ENCODE measurements at regions not wholly inside any gene's neighbourhood (a gene's known extent, or its start where the extent isn't known, plus 50 kb on each side); places are given as distances from the start of the nearest gene placed in this dataset.

GRCh38 chr13:104705031-104705750 lies 1639.0 kb upstream of the SLC10A2 start:
- no peak for DNase-seq (ENCODE audit: low read depth, low spot score)
- in situ Hi-C loops (cut with HindIII; ENCODE audit: low sequenced_read_pairs): no loop called here
- TF ChIP-seq, protein P1, sequence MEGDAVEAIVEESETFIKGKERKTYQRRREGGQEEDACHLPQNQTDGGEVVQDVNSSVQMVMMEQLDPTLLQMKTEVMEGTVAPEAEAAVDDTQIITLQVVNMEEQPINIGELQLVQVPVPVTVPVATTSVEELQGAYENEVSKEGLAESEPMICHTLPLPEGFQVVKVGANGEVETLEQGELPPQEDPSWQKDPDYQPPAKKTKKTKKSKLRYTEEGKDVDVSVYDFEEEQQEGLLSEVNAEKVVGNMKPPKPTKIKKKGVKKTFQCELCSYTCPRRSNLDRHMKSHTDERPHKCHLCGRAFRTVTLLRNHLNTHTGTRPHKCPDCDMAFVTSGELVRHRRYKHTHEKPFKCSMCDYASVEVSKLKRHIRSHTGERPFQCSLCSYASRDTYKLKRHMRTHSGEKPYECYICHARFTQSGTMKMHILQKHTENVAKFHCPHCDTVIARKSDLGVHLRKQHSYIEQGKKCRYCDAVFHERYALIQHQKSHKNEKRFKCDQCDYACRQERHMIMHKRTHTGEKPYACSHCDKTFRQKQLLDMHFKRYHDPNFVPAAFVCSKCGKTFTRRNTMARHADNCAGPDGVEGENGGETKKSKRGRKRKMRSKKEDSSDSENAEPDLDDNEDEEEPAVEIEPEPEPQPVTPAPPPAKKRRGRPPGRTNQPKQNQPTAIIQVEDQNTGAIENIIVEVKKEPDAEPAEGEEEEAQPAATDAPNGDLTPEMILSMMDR (IDR thresholded peaks at IDR 0.05; ENCODE audit: low read depth, low read length): no peak
- no peak overlapping the region for H3K4me3 ChIP-seq (ENCODE audit: low read depth, low read length)

DNA sequence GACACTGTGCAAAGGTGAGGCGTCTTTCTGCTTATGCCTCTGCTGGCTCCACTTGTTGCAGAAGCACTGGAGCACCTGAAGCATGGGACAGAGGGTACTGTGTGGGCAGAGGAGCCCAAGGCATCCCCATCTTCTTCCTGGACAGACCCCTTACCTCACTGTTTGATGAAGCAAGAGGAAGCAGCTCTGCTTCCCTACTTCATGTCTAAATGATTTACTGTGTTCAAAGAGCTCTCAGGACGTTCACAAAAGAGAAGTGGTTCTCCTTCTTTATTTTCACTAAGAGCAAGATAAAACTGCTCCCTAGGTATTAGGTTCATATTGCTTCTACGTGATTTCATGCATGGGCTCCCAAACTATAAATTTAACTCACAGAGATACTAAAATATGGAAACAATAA lies 1635.4 kb upstream of the SLC10A2 start:
- TF ChIP-seq, protein P1 (IDR thresholded peaks at IDR 0.05; ENCODE audit: low read depth, low read length): no peak
- no peak for DNase-seq (ENCODE audit: low read depth, low spot score)
- H3K4me3 ChIP-seq (ENCODE audit: low read depth, low read length): no peak overlapping the region
- in situ Hi-C loops (cut with HindIII; ENCODE audit: low sequenced_read_pairs): no loop called here

- TF ChIP-seq, protein P1 (IDR thresholded peaks at IDR 0.05; ENCODE audit: low read depth, low read length): no peak
Measured at GRCh38 chr13:104694397-104694796, 1628.2 kb upstream of the SLC10A2 start.

GRCh38 chr13:104693126-104693525 lies 1626.9 kb upstream of the SLC10A2 start:
- TF ChIP-seq, protein P1 (IDR thresholded peaks at IDR 0.05; ENCODE audit: low read depth, low read length): no peak
- in situ Hi-C loops (cut with HindIII; ENCODE audit: low sequenced_read_pairs): no loop called here
- H3K4me3 ChIP-seq (ENCODE audit: low read depth, low read length): no peak overlapping the region
- no peak for DNase-seq (ENCODE audit: low read depth, low spot score)

More at GRCh38 chr13:104694397-104694796, 1628.2 kb upstream of the SLC10A2 start:
- in situ Hi-C loops (cut with HindIII; ENCODE audit: low sequenced_read_pairs): no loop called here
- no peak for DNase-seq (ENCODE audit: low read depth, low spot score)
- no peak overlapping the region for H3K4me3 ChIP-seq (ENCODE audit: low read depth, low read length)

DNA sequence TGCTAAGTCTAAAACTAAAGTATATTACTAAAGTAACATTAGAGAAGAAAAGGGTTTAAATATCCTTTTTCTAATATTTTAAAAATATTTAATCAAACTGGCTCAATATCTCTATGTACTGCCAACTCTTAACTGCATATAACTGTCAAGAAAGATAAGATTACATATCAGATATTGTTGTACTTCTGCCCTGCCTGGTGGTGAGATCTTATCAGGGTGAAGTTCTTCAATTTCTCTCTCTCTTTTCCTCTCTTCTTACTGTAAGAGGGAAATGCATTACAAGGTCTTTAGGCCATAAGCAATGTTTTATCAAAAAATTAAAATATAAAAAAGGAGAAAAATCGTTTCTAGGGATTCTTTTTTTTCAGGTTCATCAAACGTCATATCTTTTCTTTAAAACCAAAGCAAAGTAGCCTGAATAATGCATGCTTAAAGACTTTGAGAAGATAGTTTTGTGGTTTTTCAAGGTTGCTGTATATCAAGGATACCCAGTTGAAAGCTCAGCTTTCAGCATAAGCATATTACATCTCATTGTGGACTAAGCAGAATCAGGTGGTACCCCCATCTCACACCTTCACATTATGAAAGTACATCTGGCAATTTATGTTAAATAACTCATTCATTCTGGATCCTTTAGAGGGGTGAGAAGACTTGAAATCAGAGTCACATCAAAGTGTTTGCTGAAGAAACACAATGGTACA lies 1625.7 kb upstream of the SLC10A2 start:
- no peak overlapping the region for H3K4me3 ChIP-seq (ENCODE audit: low read depth, low read length)
- no peak for DNase-seq (ENCODE audit: low read depth, low spot score)
- TF ChIP-seq, protein P1 (IDR thresholded peaks at IDR 0.05; ENCODE audit: low read depth, low read length): no peak
- in situ Hi-C loops (cut with HindIII; ENCODE audit: low sequenced_read_pairs): no loop called here

DNA sequence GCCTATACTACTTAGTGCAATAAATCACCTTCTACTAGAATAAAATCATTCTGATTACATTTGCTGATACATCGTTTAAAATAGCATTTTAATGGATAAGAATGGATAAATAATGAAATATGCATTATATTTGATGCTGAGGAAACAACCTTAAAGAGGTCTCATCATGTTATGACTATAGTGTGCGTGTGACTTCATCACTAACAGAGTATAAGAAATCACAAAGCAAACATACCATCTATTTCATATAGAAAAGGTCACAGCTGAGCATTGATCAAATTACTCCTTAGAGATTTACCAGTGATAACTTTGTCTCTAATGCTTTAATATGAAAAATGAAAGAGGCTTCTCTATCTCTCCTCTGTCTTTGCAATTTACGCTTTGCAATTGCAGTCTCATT lies 1620.3 kb upstream of the SLC10A2 start:
- no peak for DNase-seq (ENCODE audit: low read depth, low spot score)
- in situ Hi-C loops (cut with HindIII; ENCODE audit: low sequenced_read_pairs): no loop called here
- TF ChIP-seq, protein P1 (IDR thresholded peaks at IDR 0.05; ENCODE audit: low read depth, low read length): no peak
- H3K4me3 ChIP-seq (ENCODE audit: low read depth, low read length): no peak overlapping the region

All from astrocyte of the spinal cord (primary cell).